ENCODE measurements at regions not wholly inside any gene's neighbourhood (a gene's known extent, or its start where the extent isn't known, plus 50 kb on each side); places are given as distances from the start of the nearest gene placed in this dataset.
"Not testable (repeated sequence)": the region's sequence is repeated elsewhere in the genome, so short reads cannot be mapped to it uniquely, and the experiment has no call there.

GRCh38 chr2:34305587-34305986, 706.5 kb upstream of the FAM98A start:
- DNase-seq (ENCODE audit: low spot score) = no peak

GRCh38 chr2:34294961-34295360, 695.9 kb upstream of the FAM98A start:
- no peak for DNase-seq (ENCODE audit: low spot score)

- DNase-seq (ENCODE audit: low spot score) = no peak
Observed at GRCh38 chr2:34291076-34291475, 692.0 kb upstream of the FAM98A start.

GRCh38 chr2:34288016-34288415, 688.9 kb upstream of the FAM98A start:
- no peak for DNase-seq (ENCODE audit: low spot score)

GRCh38 chr2:34280606-34281005, 681.5 kb upstream of the FAM98A start:
- DNase-seq (ENCODE audit: low spot score) = no peak

- no peak for DNase-seq (ENCODE audit: low spot score)
Observed at GRCh38 chr2:34266908-34267697, 668.0 kb upstream of the FAM98A start.

- DNase-seq (ENCODE audit: low spot score) = no peak
Observed at GRCh38 chr2:34261701-34262100, 662.6 kb upstream of the FAM98A start.

- no peak for DNase-seq (ENCODE audit: low spot score)
Observed at GRCh38 chr2:34254272-34254878, 655.3 kb upstream of the FAM98A start.

- no peak for DNase-seq (ENCODE audit: low spot score)
Observed at GRCh38 chr2:34252111-34252510, 653.0 kb upstream of the FAM98A start.

GRCh38 chr2:34251578-34251977, 652.5 kb upstream of the FAM98A start:
- DNase-seq (ENCODE audit: low spot score) = no peak

GRCh38 chr2:34244195-34244594, 645.1 kb upstream of the FAM98A start:
- DNase-seq (ENCODE audit: low spot score) = no peak

GRCh38 chr2:34242763-34243123, 643.6 kb upstream of the FAM98A start:
- no peak for DNase-seq (ENCODE audit: low spot score)

GRCh38 chr2:34241905-34242762, 643.0 kb upstream of the FAM98A start:
- DNase-seq (ENCODE audit: low spot score) = no peak

GRCh38 chr2:34239511-34239910, 640.4 kb upstream of the FAM98A start:
- DNase-seq (ENCODE audit: low spot score) = no peak

GRCh38 chr2:34234823-34235222, 635.7 kb upstream of the FAM98A start:
- no peak for DNase-seq (ENCODE audit: low spot score)

- no peak for DNase-seq (ENCODE audit: low spot score)
Observed at GRCh38 chr2:34229998-34230397, 630.9 kb upstream of the FAM98A start.

- no peak for DNase-seq (ENCODE audit: low spot score)
Observed at GRCh38 chr2:34215174-34215573, 616.1 kb upstream of the FAM98A start.

- DNase-seq (ENCODE audit: low spot score) = not testable (repeated sequence)
Observed at GRCh38 chr2:34210382-34210781, 611.3 kb upstream of the FAM98A start.

- no peak for DNase-seq (ENCODE audit: low spot score)
Observed at GRCh38 chr2:34204560-34204959, 605.5 kb upstream of the FAM98A start.

GRCh38 chr2:34201099-34201498, 602.0 kb upstream of the FAM98A start:
- DNase-seq (ENCODE audit: low spot score) = no peak

- DNase-seq (ENCODE audit: low spot score) = no peak
Observed at GRCh38 chr2:34199971-34200370, 600.9 kb upstream of the FAM98A start.

GRCh38 chr2:34193164-34193563, 594.1 kb upstream of the FAM98A start:
- no peak for DNase-seq (ENCODE audit: low spot score)
